ENCODE measurements at regions not wholly inside any gene's neighbourhood (a gene's known extent, or its start where the extent isn't known, plus 50 kb on each side); places are given as distances from the start of the nearest gene placed in this dataset.
"Not testable (repeated sequence)": the region's sequence is repeated elsewhere in the genome, so short reads cannot be mapped to it uniquely, and the experiment has no call there.

- DNase-seq (ENCODE audit: extremely low read depth, low read depth, low spot score), result peak; percentile 81
Observed at GRCh38 chr9:26261503-26262330, 583.5 kb upstream of the TUSC1 start.

GRCh38 chr9:26260238-26260637, 582.0 kb upstream of the TUSC1 start:
- no peak for DNase-seq (ENCODE audit: extremely low read depth, low read depth, low spot score)

- DNase-seq (ENCODE audit: extremely low read depth, low read depth, low spot score), result no peak
Observed at GRCh38 chr9:26247861-26248260, 569.6 kb upstream of the TUSC1 start.

DNA sequence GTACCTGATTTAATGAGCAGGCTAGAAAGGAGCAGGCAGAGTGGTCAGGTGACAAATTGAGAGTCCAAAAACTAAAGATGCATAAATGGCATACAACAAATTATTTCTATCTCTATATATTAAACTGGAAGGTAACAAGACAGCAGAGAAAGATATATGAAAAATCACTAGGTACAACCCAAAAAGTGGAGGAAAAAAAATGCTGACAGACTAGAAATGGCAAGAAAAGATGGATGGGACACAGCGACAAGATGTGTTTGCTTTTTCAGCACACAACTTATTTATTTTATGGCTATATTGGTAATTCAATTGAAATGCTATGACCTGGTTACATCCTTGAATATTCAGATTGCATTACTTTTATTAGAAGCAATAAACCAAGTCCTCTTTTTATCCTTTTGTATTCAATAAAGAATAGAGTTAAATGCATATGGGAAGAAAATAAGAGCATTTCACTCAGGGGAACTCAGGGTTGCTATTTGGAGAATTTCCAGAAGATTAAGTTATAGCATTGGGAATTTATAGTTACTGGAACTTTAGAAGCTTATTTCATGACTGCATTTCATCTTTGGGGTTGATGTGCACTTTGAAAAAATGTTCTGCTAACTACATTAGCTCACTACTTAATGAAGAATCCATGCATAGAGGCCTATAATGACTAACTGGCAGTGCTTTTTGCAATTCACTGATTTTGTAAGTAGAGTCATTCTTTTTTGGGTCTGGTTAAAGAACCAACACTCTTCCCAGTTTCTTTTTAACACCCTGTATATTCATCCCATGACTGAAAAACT, 566.6 kb upstream of the TUSC1 start:
- DNase-seq (ENCODE audit: extremely low read depth, low read depth, low spot score), result no peak

DNA sequence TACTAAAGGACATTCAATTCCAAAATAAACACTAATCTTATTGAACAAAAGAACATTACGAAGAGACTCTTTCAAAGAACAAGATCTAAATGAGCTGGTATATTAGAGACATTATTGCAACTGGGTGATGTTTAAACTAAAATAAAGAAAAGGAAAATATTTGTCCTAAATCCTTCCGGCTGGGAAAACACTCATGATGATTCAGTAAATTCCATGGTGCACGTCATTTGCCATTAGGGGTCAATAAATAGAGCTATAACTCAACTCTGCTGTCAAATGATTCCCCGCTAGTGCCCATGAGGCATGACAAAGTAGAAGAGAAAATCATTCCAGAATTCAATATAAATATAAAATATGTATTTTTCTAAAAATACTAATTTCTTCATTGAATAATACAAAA, 565.5 kb upstream of the TUSC1 start:
- DNase-seq (ENCODE audit: extremely low read depth, low read depth, low spot score), result no peak

GRCh38 chr9:26243029-26243697, 564.9 kb upstream of the TUSC1 start:
- DNase-seq (ENCODE audit: extremely low read depth, low read depth, low spot score), result no peak

- no peak for DNase-seq (ENCODE audit: extremely low read depth, low read depth, low spot score)
Observed at GRCh38 chr9:26240020-26240419, 561.8 kb upstream of the TUSC1 start.

GRCh38 chr9:26237256-26237655, 559.0 kb upstream of the TUSC1 start:
- DNase-seq (ENCODE audit: extremely low read depth, low read depth, low spot score), result no peak

DNA sequence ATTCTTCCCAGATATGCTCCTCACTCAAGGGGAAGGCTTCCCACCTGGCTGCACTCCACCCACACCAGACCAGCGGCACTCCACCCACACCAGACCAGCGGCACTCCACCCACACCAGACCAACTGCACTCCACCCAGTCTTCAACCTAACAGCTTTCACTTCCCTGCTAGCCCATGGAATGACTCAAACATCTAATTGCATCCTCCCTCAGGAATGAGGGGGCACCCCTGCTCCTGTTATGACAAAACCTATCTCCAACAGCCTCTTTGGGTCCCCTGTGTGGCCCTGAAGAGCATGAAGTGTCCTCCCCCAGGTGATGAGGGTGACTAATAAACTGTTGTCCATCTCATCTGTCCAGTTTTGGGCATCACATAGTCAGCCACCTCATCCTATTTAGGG, 556.6 kb upstream of the TUSC1 start:
- DNase-seq (ENCODE audit: extremely low read depth, low read depth, low spot score), result no peak

- DNase-seq (ENCODE audit: extremely low read depth, low read depth, low spot score), result no peak
Observed at GRCh38 chr9:26231391-26231790, 553.1 kb upstream of the TUSC1 start.

- DNase-seq (ENCODE audit: extremely low read depth, low read depth, low spot score), result no peak
Observed at GRCh38 chr9:26229324-26230054, 551.2 kb upstream of the TUSC1 start.

DNA sequence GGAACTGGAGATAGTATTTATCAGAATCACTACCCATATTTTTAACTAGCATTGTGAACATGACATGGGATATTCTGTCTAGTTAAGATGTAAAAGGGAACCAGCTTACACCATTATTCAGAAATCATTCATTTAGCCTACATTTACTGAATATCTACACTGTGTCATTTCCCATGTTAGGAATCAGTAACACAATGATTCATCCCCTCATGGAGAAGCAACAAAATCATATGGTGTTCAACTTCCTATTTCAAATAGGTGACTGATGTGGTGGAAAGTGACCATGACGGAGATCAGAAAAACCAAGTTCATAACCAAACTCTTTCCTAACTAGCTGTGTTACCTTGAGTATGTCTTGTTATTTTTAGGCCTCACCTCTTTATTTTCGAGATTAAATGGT, 550.0 kb upstream of the TUSC1 start:
- no peak for DNase-seq (ENCODE audit: extremely low read depth, low read depth, low spot score)

- DNase-seq (ENCODE audit: extremely low read depth, low read depth, low spot score), result no peak
Observed at GRCh38 chr9:26221290-26221689, 543.0 kb upstream of the TUSC1 start.

GRCh38 chr9:26220367-26220766, 542.1 kb upstream of the TUSC1 start:
- no peak for DNase-seq (ENCODE audit: extremely low read depth, low read depth, low spot score)

DNA sequence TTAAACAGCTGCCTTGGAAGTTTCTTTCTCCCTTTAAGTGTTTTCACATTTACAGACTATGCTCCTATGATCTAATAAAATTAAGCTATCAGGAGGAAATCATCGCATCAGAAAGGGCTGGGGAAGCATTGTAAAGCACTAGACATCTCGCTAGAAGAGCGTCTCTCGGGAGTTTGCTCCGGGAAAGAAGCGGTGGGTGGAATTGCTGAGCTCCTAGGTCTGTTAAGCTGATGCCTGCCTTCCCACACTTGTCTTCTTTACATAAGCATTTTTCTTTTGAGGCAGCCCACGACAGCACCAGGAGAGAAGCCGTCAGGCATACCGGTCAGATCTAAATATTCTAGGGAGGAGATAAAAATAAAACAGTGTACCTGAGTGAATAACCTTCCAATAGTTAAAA, 541.7 kb upstream of the TUSC1 start:
- DNase-seq (ENCODE audit: extremely low read depth, low read depth, low spot score), result no peak

DNA sequence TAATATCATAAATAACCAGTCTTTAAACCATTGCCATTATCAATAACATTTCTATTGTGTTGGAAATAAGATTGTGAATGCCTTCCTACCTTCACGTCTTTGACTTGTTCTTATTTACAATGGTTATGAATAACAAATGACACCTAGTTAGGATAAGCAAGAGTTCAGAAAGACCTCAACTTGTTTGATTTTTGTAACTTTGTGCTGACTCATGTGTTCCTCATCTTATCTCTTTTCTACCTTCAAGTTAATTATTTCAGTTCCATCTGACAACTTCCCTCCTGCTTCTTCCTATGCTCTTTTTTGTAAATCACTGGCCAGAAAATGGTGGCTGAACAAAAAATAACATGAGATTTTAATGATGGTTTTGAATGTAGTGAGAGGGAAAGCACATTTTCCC, 538.5 kb upstream of the TUSC1 start:
- DNase-seq (ENCODE audit: extremely low read depth, low read depth, low spot score), result no peak

GRCh38 chr9:26214713-26215444, 536.6 kb upstream of the TUSC1 start:
- DNase-seq (ENCODE audit: extremely low read depth, low read depth, low spot score), result not testable (repeated sequence)

- DNase-seq (ENCODE audit: extremely low read depth, low read depth, low spot score), result no peak
Observed at GRCh38 chr9:26210338-26210851, 532.2 kb upstream of the TUSC1 start.

DNA sequence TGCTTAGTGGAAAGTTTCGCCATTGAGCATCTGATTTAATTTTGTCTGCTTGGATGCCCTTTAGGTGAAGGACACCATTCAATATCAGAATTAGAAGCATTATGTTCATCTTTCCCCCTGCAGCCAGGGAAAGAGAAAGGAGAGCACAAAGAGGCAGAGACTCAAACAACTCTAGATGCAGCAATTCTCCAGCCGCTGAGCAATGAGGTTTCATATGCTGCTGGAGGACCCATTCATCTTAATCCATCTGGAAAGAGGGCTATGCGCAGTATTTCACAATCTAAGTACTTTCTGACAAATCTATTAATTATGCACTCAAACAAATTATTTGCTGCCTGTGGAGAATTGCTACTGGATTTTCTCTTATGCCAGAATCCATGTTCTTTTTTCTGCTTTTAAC, 527.0 kb upstream of the TUSC1 start:
- no peak for DNase-seq (ENCODE audit: extremely low read depth, low read depth, low spot score)

GRCh38 chr9:26193237-26193636, 515.0 kb upstream of the TUSC1 start:
- no peak for DNase-seq (ENCODE audit: extremely low read depth, low read depth, low spot score)

All from glomerular endothelial cell (primary cell).